HEK293T (cell line): ENCODE measurements at regions not wholly inside any gene's neighbourhood (a gene's known extent, or its start where the extent isn't known, plus 50 kb on each side); places are given as distances from the start of the nearest gene placed in this dataset.

Source experiments
- ELF4 ChIP-seq: fragments of 450-650 bp; IDR thresholded peaks from 2 replicates; pipeline ENCODE4 v1.6.1; 2017; ENCODE audit warnings: antibody characterized with exemption
- FOXM1 ChIP-seq: fragments of 450-650 bp; IDR thresholded peaks from 2 replicates; pipeline ENCODE4 v1.6.1; 2017; ENCODE audit warnings: mild to moderate bottlenecking, borderline replicate concordance
- PKNOX1 ChIP-seq: fragments of 450-650 bp; IDR thresholded peaks from 2 replicates; pipeline ENCODE4 v1.6.1; 2016
- SP1 ChIP-seq: fragments of 450-650 bp; IDR thresholded peaks from 2 replicates; pipeline ENCODE4 v1.6.1; 2017
- SUZ12 ChIP-seq: fragments of 450-650 bp; IDR thresholded peaks from 2 replicates; pipeline ENCODE4 v1.6.1; 2016; ENCODE audit warnings: mild to moderate bottlenecking

GRCh38 chr5:96113170-96113939 lies 151.7 kb upstream of the ELL2 start:
- no peak for TF ChIP-seq SUZ12
- no peak for TF ChIP-seq PKNOX1
- no peak for TF ChIP-seq FOXM1
- TF ChIP-seq SP1, result no peak
- no peak for TF ChIP-seq ELF4
